ENCODE measurements at regions not wholly inside any gene's neighbourhood (a gene's known extent, or its start where the extent isn't known, plus 50 kb on each side); places are given as distances from the start of the nearest gene placed in this dataset.

GRCh38 chr9:21567926-21568325 lies 85.8 kb upstream of the IFNE start:
- no peak overlapping the region for H3K4me2 ChIP-seq (ENCODE audit: insufficient read depth, insufficient read length, low read length)
- H2BK15ac ChIP-seq (ENCODE audit: low read depth, low read length): no peak overlapping the region
- no peak overlapping the region for H3K56ac ChIP-seq (ENCODE audit: insufficient read length, low read depth, low read length)
- H2BK5ac ChIP-seq (ENCODE audit: insufficient read length, low read length): no peak overlapping the region
- H3K79me1 ChIP-seq (ENCODE audit: insufficient read depth, low read depth, low read length, poor library complexity, severe bottlenecking): no peaks in the 10 kb centered on the region
- Mint-ChIP-seq H3K36me3 (ENCODE audit: insufficient read depth in 1 of 3, low read depth in 3 of 3) (no peaks in the 10 kb centered on the region), H3K27me3 (ENCODE audit: low read depth) (no peaks in the 10 kb centered on the region; the same call in 1 of the 2 replicates), H3K27ac (no peak overlapping the region), H3K9me3 (no peaks in the 10 kb centered on the region), H3K4me1 (peaks cover 8 to 12% of the 10 kb centered on the region in 2 experiments), H3K4me3 (no peak overlapping the region)
- H3K23ac ChIP-seq (ENCODE audit: insufficient read length, low read depth, low read length): no peak overlapping the region
- H3K23me2 ChIP-seq (ENCODE audit: insufficient read length, low read depth, low read length, poor library complexity, severe bottlenecking): no peaks in the 10 kb centered on the region
- no peak overlapping the region for H3K18ac ChIP-seq (ENCODE audit: insufficient read length, low read depth, low read length)
- H4K91ac ChIP-seq (ENCODE audit: insufficient read length, low read depth, low read length): no peak overlapping the region
- no peak overlapping the region for H2BK20ac ChIP-seq (ENCODE audit: low read depth, low read length, poor library complexity, severe bottlenecking)
- no peak overlapping the region for H4K5ac ChIP-seq (ENCODE audit: insufficient read length, low read depth, low read length)
- H3K9ac ChIP-seq (ENCODE audit: extremely low read depth, insufficient read length, low read length): no peak overlapping the region
- peaks cover 2% of the 10 kb centered on the region; the same call in 1 of the 2 replicates for H3K4me1 ChIP-seq (ENCODE audit: insufficient read depth, low read length)
- no peak overlapping the region for H4K8ac ChIP-seq (replicated peaks; ENCODE audit: insufficient read length, low read depth, low read length)
- H4K20me1 ChIP-seq (ENCODE audit: control insufficient read depth, insufficient read depth, insufficient read length): no peaks in the 10 kb centered on the region
- no peak for DNase-seq
- no peak overlapping the region for H3K14ac ChIP-seq (ENCODE audit: insufficient read depth, low read length)
- H3K4ac ChIP-seq (ENCODE audit: low read depth, low read length): no peak overlapping the region
- TF ChIP-seq CTCF (conservative IDR thresholded peaks at IDR 0.05): no peak
- no peak overlapping the region for H2BK120ac ChIP-seq (ENCODE audit: low read depth, low read length, poor library complexity, severe bottlenecking)
- WGBS (ENCODE audit: extremely low coverage, insufficient read length, low lambda C conversion rate): no CpG with 5 or more reads among the region's 2 CpGs
- H3K27me3 ChIP-seq (ENCODE audit: insufficient read depth, low read length): no peaks in the 10 kb centered on the region
- H2AFZ ChIP-seq (ENCODE audit: low read length): no peak overlapping the region
- no peak overlapping the region for H3K27ac ChIP-seq (ENCODE audit: insufficient read length, low read depth, low read length)
- no peaks in the 10 kb centered on the region for H3K9me3 ChIP-seq (ENCODE audit: control insufficient read depth, low read depth, low read length)
- H3K79me2 ChIP-seq (ENCODE audit: insufficient read depth, low read length): no peaks in the 10 kb centered on the region
- H2BK12ac ChIP-seq (ENCODE audit: insufficient read length, low read depth, low read length): no peak overlapping the region
- no peak overlapping the region for H3T11ph ChIP-seq (ENCODE audit: low read length)
- H2AK5ac ChIP-seq (ENCODE audit: insufficient read length, low read length): no peak overlapping the region

All from H9 (cell line).